HCT116 (cell line): ENCODE measurements at regions not wholly inside any gene's neighbourhood (a gene's known extent, or its start where the extent isn't known, plus 50 kb on each side); places are given as distances from the start of the nearest gene placed in this dataset.

Experiments
- ATAC-seq: fragments of 200-7000 bp; cut with Tn5 transposase; 2 replicates; pipeline ENCODE4 v1.9.1; 2020; ENCODE audit warnings: mild to moderate bottlenecking, moderate library complexity
- BruUV-seq: library from RNA; stranded (reverse); fragments of 400-500 nt; replicated peaks from 2 replicates; lab custom pipeline; 2021; lab: Mats Ljungman, UMichigan
- CTCF ChIA-PET: fragments of 300-600 bp; sonication (Branson Sonifier 250); formaldehyde crosslinking; loops from one replicate; lab custom pipeline; 2021; ENCODE audit warnings: antibody characterized with exemption; lab: Charles Lee
- POLR2A ChIA-PET: fragments of 300-600, 350-600 bp; sonication (Branson Sonifier 250); formaldehyde crosslinking; loops from one replicate; lab custom pipeline; 2021; ENCODE audit warnings: antibody characterized with exemption; lab: Charles Lee
- RAD21 ChIA-PET, 2 experiments: fragments of 300-600 bp; sonication (Branson Sonifier 250); formaldehyde crosslinking; loops; one replicate each; lab custom pipeline; 2023; ENCODE audit warnings: low total read pairs in 2 of 2; ENCODE audit not compliant: uncharacterized antibody in 2 of 2, unreplicated experiment in 2 of 2, low non-redundant PET in 1 of 2; lab: Charles Lee
- DNase-seq: peaks from one replicate; pipeline ENCODE4 v3.0.0-alpha.2; 2010; ENCODE audit warnings: low read depth, low spot score
- H2AFZ ChIP-seq: fragments of 200-600 bp; shearing (Covaris generic), sonication (generic); 2 replicates; pipeline ENCODE4 v1.6.1; 2017; ENCODE audit warnings: low read depth, mixed run types, mixed read lengths, antibody characterized with exemption, low read length; ENCODE audit not compliant: poor library complexity, severe bottlenecking
- H3K27ac ChIP-seq: 2 replicates; pipeline ENCODE4 v1.5.1; 2012; ENCODE audit warnings: low read depth, low read length
- H3K27me3 ChIP-seq: fragments of 200-600 bp; sonication (generic); 2 replicates; pipeline ENCODE4 v1.6.1; 2016; ENCODE audit warnings: mixed run types, low read length, mixed read lengths; ENCODE audit not compliant: insufficient read depth
- H3K36me3 ChIP-seq, 2 experiments: fragments of 200-500 bp in 1 of 2; fragments of 200-600 bp in 1 of 2; sonication (Bioruptor generic) in 1 of 2; sonication (generic) in 1 of 2; 2 replicates each; pipeline versions ENCODE4 v1.5.1 to v1.6.1; 2014 to 2016; ENCODE audit warnings: low read length in 2 of 2, inconsistent platforms in 1 of 2, mixed read lengths in 1 of 2, mixed run types in 1 of 2; ENCODE audit not compliant: insufficient read depth in 2 of 2, control insufficient read depth in 1 of 2
- H3K4me1 ChIP-seq, 2 experiments: fragments of 200-600 bp in 1 of 2; sonication (generic) in 1 of 2; 2 replicates each; pipeline versions ENCODE4 v1.5.1 to v1.6.1; 2012 to 2017; ENCODE audit warnings: low read length in 2 of 2, inconsistent platforms in 1 of 2, mild to moderate bottlenecking in 1 of 2, mixed read lengths in 1 of 2, mixed run types in 1 of 2, moderate library complexity in 1 of 2; ENCODE audit not compliant: insufficient read depth in 2 of 2, control insufficient read depth in 1 of 2
- H3K4me2 ChIP-seq: fragments of 200-600 bp; sonication (generic); 2 replicates; pipeline ENCODE4 v1.6.1; 2017; ENCODE audit warnings: mixed run types, low read length, mixed read lengths
- H3K4me3 ChIP-seq, 2 experiments: fragments of 200-600 bp in 1 of 2; sonication (generic) in 1 of 2; replicated peaks in 1 of 2; 2 replicates each; pipeline ENCODE4 v1.5.1; 2011 to 2016; ENCODE audit warnings: low read length in 2 of 2, control low read depth in 1 of 2, low read depth in 1 of 2, mild to moderate bottlenecking in 1 of 2, mixed read lengths in 1 of 2, mixed run types in 1 of 2
- H3K79me2 ChIP-seq: fragments of 200-600 bp; sonication (generic); 2 replicates; pipeline ENCODE4 v1.6.1; 2017; ENCODE audit warnings: mild to moderate bottlenecking, mixed run types, low read length, moderate library complexity, mixed read lengths; ENCODE audit not compliant: insufficient read depth
- H3K9ac ChIP-seq: fragments of 200-600 bp; sonication (generic); 2 replicates; pipeline ENCODE4 v1.6.1; 2016; ENCODE audit warnings: low read length, mixed read lengths
- H3K9me2 ChIP-seq: fragments of 200-600 bp; sonication (generic), shearing (Covaris generic); 2 replicates; pipeline ENCODE4 v1.6.1; 2017; ENCODE audit warnings: mixed run types, mild to moderate bottlenecking, moderate library complexity; ENCODE audit not compliant: insufficient read depth
- H3K9me3 ChIP-seq, 2 experiments: fragments of 200-500 bp in 1 of 2; fragments of 200-600 bp in 1 of 2; sonication (Bioruptor generic) in 1 of 2; sonication (generic) in 1 of 2; 2 replicates each; pipeline ENCODE4 v1.6.1; 2014 to 2017; ENCODE audit warnings: low read length in 2 of 2, mixed read lengths in 2 of 2, inconsistent platforms in 1 of 2, low read depth in 1 of 2, mild to moderate bottlenecking in 1 of 2, mixed run types in 1 of 2, moderate library complexity in 1 of 2; ENCODE audit not compliant: control insufficient read depth in 1 of 2, insufficient read depth in 1 of 2
- H4K20me1 ChIP-seq: fragments of 200-600 bp; sonication (generic), shearing (Covaris generic); 2 replicates; pipeline ENCODE4 v1.6.1; 2017; ENCODE audit warnings: mixed run types, mild to moderate bottlenecking, moderate library complexity; ENCODE audit not compliant: insufficient read depth
- CBX3 ChIP-seq: IDR thresholded peaks from 2 replicates; pipeline ENCODE4 v1.6.1; 2012; ENCODE audit warnings: low read depth
- CEBPB ChIP-seq: IDR thresholded peaks from 2 replicates; pipeline ENCODE4 v1.6.1; 2012; ENCODE audit warnings: low read depth
- EGR1 ChIP-seq: IDR thresholded peaks from 2 replicates; pipeline ENCODE4 v1.6.1; 2012; ENCODE audit warnings: low read depth
- EZH2 ChIP-seq: fragments of 200-600 bp; sonication (generic); IDR thresholded peaks from 2 replicates; pipeline ENCODE4 v1.6.1; 2017; ENCODE audit warnings: antibody characterized with exemption, mixed run types
- EZH2phosphoT487 ChIP-seq: fragments of 200-600 bp; IDR thresholded peaks from 2 replicates; pipeline ENCODE4 v1.6.1; 2018; ENCODE audit warnings: antibody characterized with exemption, borderline replicate concordance
- FOSL1 ChIP-seq: IDR thresholded peaks from 2 replicates; pipeline ENCODE4 v1.6.1; 2012; ENCODE audit warnings: low read depth
- POLR2AphosphoS5 ChIP-seq: IDR thresholded peaks from 2 replicates; pipeline ENCODE4 v1.6.1; 2011; ENCODE audit warnings: mild to moderate bottlenecking, low read depth, low read length, moderate library complexity
- RAD21 ChIP-seq: IDR thresholded peaks from 2 replicates; pipeline ENCODE4 v1.6.1; 2012; ENCODE audit warnings: low read depth, mild to moderate bottlenecking
- ZFX ChIP-seq: fragments of 450-650 bp; IDR thresholded peaks from 2 replicates; pipeline ENCODE4 v1.6.1; 2017
- ZNF274 ChIP-seq: fragments of 200-500 bp; sonication (Bioruptor generic); IDR thresholded peaks from 2 replicates; pipeline ENCODE4 v1.6.1; 2014; ENCODE audit warnings: mild to moderate bottlenecking, low read depth, low read length, inconsistent platforms
- intact Hi-C: fragments of 100-400 bp; cut with micrococcal nuclease; formaldehyde crosslinking; loops from 2 replicates; pipeline ENCODE4 v1.10.0; 2022
- TF ChIP-seq, protein P1 (sequence below): IDR thresholded peaks from 2 replicates; pipeline ENCODE4 v1.6.1; 2011; ENCODE audit warnings: mild to moderate bottlenecking, low read length, moderate library complexity; ENCODE audit not compliant: insufficient replicate concordance; ENCODE audit errors: extremely low read depth
- TF ChIP-seq, protein P2 (sequence below): IDR thresholded peaks from 2 replicates; pipeline ENCODE4 v1.6.1; 2012
- TF ChIP-seq, protein P3 (sequence below): IDR thresholded peaks from 2 replicates; pipeline ENCODE4 v1.6.1; 2012; ENCODE audit warnings: low read depth
- TF ChIP-seq, protein P4 (sequence below): IDR thresholded peaks from 2 replicates; pipeline ENCODE4 v1.6.1; 2012
- TF ChIP-seq, protein P5 (sequence below), 3 experiments: fragments of 200-600 bp in 1 of 3; sonication (generic) in 1 of 3; IDR thresholded peaks in 2 of 3; conservative IDR thresholded peaks in 1 of 3; 2 replicates each; pipeline ENCODE4 v1.5.1; 2012 to 2017; ENCODE audit warnings: low read depth in 2 of 3, low read length in 2 of 3, antibody characterized with exemption in 1 of 3, borderline replicate concordance in 1 of 3, control low read depth in 1 of 3, mild to moderate bottlenecking in 1 of 3, mixed read lengths in 1 of 3, mixed run types in 1 of 3, moderate library complexity in 1 of 3; ENCODE audit not compliant: insufficient read depth in 1 of 3

DNA sequence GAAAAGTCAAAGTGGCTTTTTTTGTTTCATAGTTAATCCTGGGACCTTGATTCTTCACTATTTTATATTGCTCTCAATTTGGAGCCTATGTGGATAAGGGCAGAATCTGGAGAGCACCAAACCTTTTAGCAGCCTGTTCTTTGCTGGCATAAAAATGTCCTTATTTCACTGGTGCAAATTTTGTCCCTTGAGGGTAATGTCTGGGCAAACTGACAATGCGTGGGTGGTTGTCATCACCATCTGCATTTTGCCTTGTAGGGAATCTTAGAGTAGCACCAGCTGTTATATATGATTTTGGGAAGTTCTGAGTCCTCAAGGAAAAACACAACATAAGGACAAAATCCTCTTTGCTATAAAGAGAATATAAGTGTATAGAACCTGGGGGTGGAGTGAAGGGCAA, 336.9 kb upstream of the HTR2A start:
- Histone ChIP-seq H3K27ac (no peak overlapping the region), H3K4me1 (no peaks in the 10 kb centered on the region), H2AFZ (no peak overlapping the region), H3K9me3 (no peaks in the 10 kb centered on the region; a peak in 1 of 4 replicates)
- intact Hi-C loops, result no loop called here
- no peak for TF ChIP-seq ZFX
- TF ChIP-seq, protein P1, sequence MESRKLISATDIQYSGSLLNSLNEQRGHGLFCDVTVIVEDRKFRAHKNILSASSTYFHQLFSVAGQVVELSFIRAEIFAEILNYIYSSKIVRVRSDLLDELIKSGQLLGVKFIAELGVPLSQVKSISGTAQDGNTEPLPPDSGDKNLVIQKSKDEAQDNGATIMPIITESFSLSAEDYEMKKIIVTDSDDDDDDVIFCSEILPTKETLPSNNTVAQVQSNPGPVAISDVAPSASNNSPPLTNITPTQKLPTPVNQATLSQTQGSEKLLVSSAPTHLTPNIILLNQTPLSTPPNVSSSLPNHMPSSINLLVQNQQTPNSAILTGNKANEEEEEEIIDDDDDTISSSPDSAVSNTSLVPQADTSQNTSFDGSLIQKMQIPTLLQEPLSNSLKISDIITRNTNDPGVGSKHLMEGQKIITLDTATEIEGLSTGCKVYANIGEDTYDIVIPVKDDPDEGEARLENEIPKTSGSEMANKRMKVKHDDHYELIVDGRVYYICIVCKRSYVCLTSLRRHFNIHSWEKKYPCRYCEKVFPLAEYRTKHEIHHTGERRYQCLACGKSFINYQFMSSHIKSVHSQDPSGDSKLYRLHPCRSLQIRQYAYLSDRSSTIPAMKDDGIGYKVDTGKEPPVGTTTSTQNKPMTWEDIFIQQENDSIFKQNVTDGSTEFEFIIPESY, result no peak
- TF ChIP-seq ZNF274, result no peak
- TF ChIP-seq POLR2AphosphoS5, result no peak
- TF ChIP-seq EZH2phosphoT487, result no peak
- TF ChIP-seq, protein P2, sequence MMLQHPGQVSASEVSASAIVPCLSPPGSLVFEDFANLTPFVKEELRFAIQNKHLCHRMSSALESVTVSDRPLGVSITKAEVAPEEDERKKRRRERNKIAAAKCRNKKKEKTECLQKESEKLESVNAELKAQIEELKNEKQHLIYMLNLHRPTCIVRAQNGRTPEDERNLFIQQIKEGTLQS, result no peak
- no peak for TF ChIP-seq RAD21
- TF ChIP-seq, protein P3, sequence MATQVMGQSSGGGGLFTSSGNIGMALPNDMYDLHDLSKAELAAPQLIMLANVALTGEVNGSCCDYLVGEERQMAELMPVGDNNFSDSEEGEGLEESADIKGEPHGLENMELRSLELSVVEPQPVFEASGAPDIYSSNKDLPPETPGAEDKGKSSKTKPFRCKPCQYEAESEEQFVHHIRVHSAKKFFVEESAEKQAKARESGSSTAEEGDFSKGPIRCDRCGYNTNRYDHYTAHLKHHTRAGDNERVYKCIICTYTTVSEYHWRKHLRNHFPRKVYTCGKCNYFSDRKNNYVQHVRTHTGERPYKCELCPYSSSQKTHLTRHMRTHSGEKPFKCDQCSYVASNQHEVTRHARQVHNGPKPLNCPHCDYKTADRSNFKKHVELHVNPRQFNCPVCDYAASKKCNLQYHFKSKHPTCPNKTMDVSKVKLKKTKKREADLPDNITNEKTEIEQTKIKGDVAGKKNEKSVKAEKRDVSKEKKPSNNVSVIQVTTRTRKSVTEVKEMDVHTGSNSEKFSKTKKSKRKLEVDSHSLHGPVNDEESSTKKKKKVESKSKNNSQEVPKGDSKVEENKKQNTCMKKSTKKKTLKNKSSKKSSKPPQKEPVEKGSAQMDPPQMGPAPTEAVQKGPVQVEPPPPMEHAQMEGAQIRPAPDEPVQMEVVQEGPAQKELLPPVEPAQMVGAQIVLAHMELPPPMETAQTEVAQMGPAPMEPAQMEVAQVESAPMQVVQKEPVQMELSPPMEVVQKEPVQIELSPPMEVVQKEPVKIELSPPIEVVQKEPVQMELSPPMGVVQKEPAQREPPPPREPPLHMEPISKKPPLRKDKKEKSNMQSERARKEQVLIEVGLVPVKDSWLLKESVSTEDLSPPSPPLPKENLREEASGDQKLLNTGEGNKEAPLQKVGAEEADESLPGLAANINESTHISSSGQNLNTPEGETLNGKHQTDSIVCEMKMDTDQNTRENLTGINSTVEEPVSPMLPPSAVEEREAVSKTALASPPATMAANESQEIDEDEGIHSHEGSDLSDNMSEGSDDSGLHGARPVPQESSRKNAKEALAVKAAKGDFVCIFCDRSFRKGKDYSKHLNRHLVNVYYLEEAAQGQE, result no peak
- no peak for TF ChIP-seq CEBPB
- no peak for TF ChIP-seq EZH2
- no peak for TF ChIP-seq FOSL1
- no peak for TF ChIP-seq EGR1
- TF ChIP-seq, protein P4, sequence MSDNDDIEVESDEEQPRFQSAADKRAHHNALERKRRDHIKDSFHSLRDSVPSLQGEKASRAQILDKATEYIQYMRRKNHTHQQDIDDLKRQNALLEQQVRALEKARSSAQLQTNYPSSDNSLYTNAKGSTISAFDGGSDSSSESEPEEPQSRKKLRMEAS, result no peak
- no peak for TF ChIP-seq CBX3
- TF ChIP-seq, protein P5, sequence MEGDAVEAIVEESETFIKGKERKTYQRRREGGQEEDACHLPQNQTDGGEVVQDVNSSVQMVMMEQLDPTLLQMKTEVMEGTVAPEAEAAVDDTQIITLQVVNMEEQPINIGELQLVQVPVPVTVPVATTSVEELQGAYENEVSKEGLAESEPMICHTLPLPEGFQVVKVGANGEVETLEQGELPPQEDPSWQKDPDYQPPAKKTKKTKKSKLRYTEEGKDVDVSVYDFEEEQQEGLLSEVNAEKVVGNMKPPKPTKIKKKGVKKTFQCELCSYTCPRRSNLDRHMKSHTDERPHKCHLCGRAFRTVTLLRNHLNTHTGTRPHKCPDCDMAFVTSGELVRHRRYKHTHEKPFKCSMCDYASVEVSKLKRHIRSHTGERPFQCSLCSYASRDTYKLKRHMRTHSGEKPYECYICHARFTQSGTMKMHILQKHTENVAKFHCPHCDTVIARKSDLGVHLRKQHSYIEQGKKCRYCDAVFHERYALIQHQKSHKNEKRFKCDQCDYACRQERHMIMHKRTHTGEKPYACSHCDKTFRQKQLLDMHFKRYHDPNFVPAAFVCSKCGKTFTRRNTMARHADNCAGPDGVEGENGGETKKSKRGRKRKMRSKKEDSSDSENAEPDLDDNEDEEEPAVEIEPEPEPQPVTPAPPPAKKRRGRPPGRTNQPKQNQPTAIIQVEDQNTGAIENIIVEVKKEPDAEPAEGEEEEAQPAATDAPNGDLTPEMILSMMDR (IDR thresholded peaks at IDR 0.05 in 2 of 3, conservative IDR thresholded peaks at IDR 0.05 in 1 of 3; ENCODE audit: borderline replicate concordance in 1 of 3, insufficient read depth in 1 of 3, low read depth in 2 of 3, low read length in 2 of 3), result no peak
- TF ChIP-seq, all 23 proteins: peak for 0
- DNase-seq (no peak), ATAC-seq (no peak)
- Histone ChIP-seq H3K9me2 (no peaks in the 10 kb centered on the region), H3K9ac (no peak overlapping the region), H3K27me3 (no peaks in the 10 kb centered on the region), H3K79me2 (no peaks in the 10 kb centered on the region), H4K20me1 (no peaks in the 10 kb centered on the region), H3K36me3 (no peaks in the 10 kb centered on the region), H3K4me3 (no peak overlapping the region), H3K4me2 (no peak overlapping the region)
- no TSS peak for BruUV-seq
- CTCF ChIA-PET, result no interaction called here
- RAD21 ChIA-PET, result no interaction called here
- POLR2A ChIA-PET, result no interaction called here
